HEK293 (cell line): ENCODE measurements at regions not wholly inside any gene's neighbourhood (a gene's known extent, or its start where the extent isn't known, plus 50 kb on each side); places are given as distances from the start of the nearest gene placed in this dataset.

Experiments used
- CTCF ChIA-PET: fragments of 350-600 bp; formaldehyde crosslinking; extraction: SDS; loops from one replicate; lab custom pipeline; 2021; ENCODE audit warnings: antibody characterized with exemption; lab: Yijun Ruan, JAX
- POLR2A ChIA-PET: fragments of 300-600 bp; formaldehyde crosslinking; extraction: SDS; loops from one replicate; lab custom pipeline; 2020; ENCODE audit warnings: antibody characterized with exemption, inconsistent platforms; lab: Yijun Ruan, JAX
- H3K27ac ChIP-seq: fragments of 200-500 bp; sonication (Bioruptor generic); 2 replicates; pipeline ENCODE4 v1.5.1; 2014; ENCODE audit warnings: low read depth, low read length, control low read depth, inconsistent platforms; ENCODE audit errors: extremely low read depth
- H3K36me3 ChIP-seq, 2 experiments: fragments of 200-500 bp in 1 of 2; sonication (Bioruptor generic) in 1 of 2; 1 replicate in 1 of 2; 2 replicates in 1 of 2; pipeline ENCODE4 v1.5.1; 2014 to 2017; ENCODE audit warnings: inconsistent platforms in 2 of 2, low read length in 2 of 2; ENCODE audit not compliant: control insufficient read depth in 2 of 2, insufficient read depth in 1 of 2
- H3K4me1 ChIP-seq: fragments of 200-500 bp; sonication (Bioruptor generic); 2 replicates; pipeline ENCODE4 v1.5.1; 2014; ENCODE audit warnings: mild to moderate bottlenecking, low read length, inconsistent platforms; ENCODE audit not compliant: control insufficient read depth, insufficient read depth
- H3K4me3 ChIP-seq: 2 replicates; pipeline ENCODE4 v1.5.1; 2011; ENCODE audit warnings: low read depth, mild to moderate bottlenecking, control low read depth, low read length, moderate library complexity
- H3K9me3 ChIP-seq: fragments of 200-500 bp; sonication (Bioruptor generic); 2 replicates; pipeline ENCODE4 v1.5.1; 2014; ENCODE audit warnings: low read depth, low read length, inconsistent platforms; ENCODE audit not compliant: control insufficient read depth, insufficient read depth
- HOXC10 ChIP-seq: sonication (generic); formaldehyde crosslinking; IDR thresholded peaks from 2 replicates; pipeline ENCODE4 v1.8.1; 2023; ENCODE audit warnings: mild to moderate bottlenecking, missing genetic modification reagents
- INSM2 ChIP-seq: fragments of 450-650 bp; formaldehyde crosslinking; IDR thresholded peaks from 2 replicates; pipeline ENCODE4 v1.5.1; 2016; ENCODE audit warnings: missing biosample characterization, missing genetic modification characterization
- SCRT1 ChIP-seq: fragments of 450-650 bp; formaldehyde crosslinking; IDR thresholded peaks from 2 replicates; pipeline ENCODE4 v1.5.1; 2016; ENCODE audit warnings: missing biosample characterization, missing genetic modification characterization, borderline replicate concordance
- TCF7L2 ChIP-seq: IDR thresholded peaks from 2 replicates; pipeline ENCODE4 v1.6.1; 2011; ENCODE audit warnings: low read depth, mild to moderate bottlenecking, inconsistent platforms, low read length, moderate library complexity, borderline replicate concordance
- ZEB2 ChIP-seq: fragments of 450-650 bp; formaldehyde crosslinking; IDR thresholded peaks from 2 replicates; pipeline ENCODE4 v1.5.1; 2016; ENCODE audit warnings: missing biosample characterization, missing genetic modification characterization
- ZFHX2 ChIP-seq: fragments of 450-650 bp; formaldehyde crosslinking; conservative IDR thresholded peaks from 2 replicates; pipeline ENCODE4 v1.5.1; 2016; ENCODE audit warnings: missing biosample characterization, missing genetic modification characterization
- ZNF146 ChIP-seq: fragments of 450-650 bp; formaldehyde crosslinking; IDR thresholded peaks from 2 replicates; pipeline ENCODE4 v1.5.1; 2016; ENCODE audit warnings: missing biosample characterization, missing genetic modification characterization
- ZNF155 ChIP-seq: fragments of 450-650 bp; formaldehyde crosslinking; IDR thresholded peaks from 2 replicates; pipeline ENCODE4 v1.5.1; 2016; ENCODE audit warnings: missing biosample characterization, missing genetic modification characterization
- ZNF175 ChIP-seq: fragments of 450-650 bp; formaldehyde crosslinking; IDR thresholded peaks from 2 replicates; pipeline ENCODE4 v1.5.1; 2016; ENCODE audit warnings: missing biosample characterization, missing genetic modification characterization
- ZNF366 ChIP-seq: fragments of 450-650 bp; formaldehyde crosslinking; conservative IDR thresholded peaks from 2 replicates; pipeline ENCODE4 v1.5.1; 2016; ENCODE audit warnings: missing biosample characterization, missing genetic modification characterization
- ZNF391 ChIP-seq: fragments of 450-650 bp; formaldehyde crosslinking; IDR thresholded peaks from 2 replicates; pipeline ENCODE4 v1.5.1; 2016; ENCODE audit warnings: low read depth, missing biosample characterization, missing genetic modification characterization, borderline replicate concordance
- ZNF394 ChIP-seq: fragments of 450-650 bp; formaldehyde crosslinking; IDR thresholded peaks from 2 replicates; pipeline ENCODE4 v1.5.1; 2016; ENCODE audit warnings: missing biosample characterization, missing genetic modification characterization, mild to moderate bottlenecking, moderate library complexity, borderline replicate concordance
- ZNF449 ChIP-seq: fragments of 450-650 bp; formaldehyde crosslinking; IDR thresholded peaks from 2 replicates; pipeline ENCODE4 v1.5.1; 2017; ENCODE audit warnings: missing biosample characterization, mild to moderate bottlenecking, missing genetic modification characterization, moderate library complexity
- ZNF544 ChIP-seq: fragments of 450-650 bp; formaldehyde crosslinking; IDR thresholded peaks from 2 replicates; pipeline ENCODE4 v1.5.0; 2017; ENCODE audit warnings: missing biosample characterization, missing genetic modification characterization
- ZNF549 ChIP-seq: fragments of 450-650 bp; IDR thresholded peaks from 2 replicates; pipeline ENCODE4 v1.5.1; 2018; ENCODE audit warnings: missing biosample characterization, missing genetic modification characterization, mild to moderate bottlenecking, inconsistent platforms, moderate library complexity
- ZNF558 ChIP-seq: fragments of 450-650 bp; formaldehyde crosslinking; IDR thresholded peaks from 2 replicates; pipeline ENCODE4 v1.5.1; 2016; ENCODE audit warnings: missing biosample characterization, missing genetic modification characterization
- ZNF585B ChIP-seq: fragments of 450-650 bp; formaldehyde crosslinking; IDR thresholded peaks from 2 replicates; pipeline ENCODE4 v1.5.1; 2016; ENCODE audit warnings: missing biosample characterization, missing genetic modification characterization
- ZNF596 ChIP-seq: fragments of 450-650 bp; IDR thresholded peaks from 2 replicates; pipeline ENCODE4 v1.5.0; 2018; ENCODE audit warnings: missing biosample characterization, mild to moderate bottlenecking, missing genetic modification characterization, moderate library complexity
- ZNF677 ChIP-seq: fragments of 450-650 bp; IDR thresholded peaks from 2 replicates; pipeline ENCODE4 v1.5.0; 2018; ENCODE audit warnings: missing biosample characterization, mild to moderate bottlenecking, missing genetic modification characterization, moderate library complexity
- TF ChIP-seq, protein P1 (sequence below): fragments of 450-650 bp; formaldehyde crosslinking; IDR thresholded peaks from 2 replicates; pipeline ENCODE4 v1.5.1; 2017; ENCODE audit warnings: missing biosample characterization, missing genetic modification characterization
- TF ChIP-seq, protein P2 (sequence below): fragments of 450-650 bp; formaldehyde crosslinking; IDR thresholded peaks from 2 replicates; pipeline ENCODE4 v1.5.1; 2016; ENCODE audit warnings: missing biosample characterization, missing genetic modification characterization, borderline replicate concordance

DNA sequence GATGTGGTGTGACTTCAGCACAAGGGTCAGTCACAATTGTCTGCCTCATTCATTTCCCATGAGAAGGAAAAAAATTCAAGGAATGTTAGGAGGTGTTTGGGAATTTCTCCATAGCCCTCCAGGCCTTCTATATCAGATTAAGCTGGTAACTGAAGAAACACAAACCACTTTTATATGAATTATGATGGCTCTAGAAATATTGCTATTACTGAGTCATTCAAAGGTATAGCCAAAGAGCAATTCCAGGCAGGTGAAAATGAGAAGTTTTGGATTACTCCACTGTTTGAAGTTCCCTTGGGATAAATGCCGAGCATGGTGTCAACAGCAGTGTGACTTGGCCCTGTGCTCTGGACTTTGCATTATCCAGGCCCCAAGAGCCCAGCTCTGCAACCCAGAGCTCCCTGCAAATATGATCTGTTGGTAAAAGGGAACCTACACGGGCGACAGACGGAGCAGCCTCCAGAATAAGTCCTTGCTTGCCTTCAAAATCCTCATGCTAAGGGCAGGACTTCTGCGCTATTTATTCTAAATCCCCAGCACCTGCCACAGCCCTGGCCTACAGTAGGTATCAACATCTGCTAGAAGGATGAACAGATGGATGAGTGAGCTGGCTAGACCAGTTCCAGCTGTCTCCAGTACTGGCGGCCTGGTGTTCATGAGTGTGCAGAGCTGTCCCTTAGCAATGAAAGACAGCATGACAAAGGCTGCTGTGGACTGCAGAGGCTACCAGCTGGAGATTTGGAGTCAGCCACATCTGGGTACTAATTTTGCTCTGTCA lies 67.5 kb upstream of the ZBED5 start (continued):
- TF ChIP-seq ZNF449 (tag by site-specific recombination): no peak
- TF ChIP-seq TCF7L2: no peak
- no peak for TF ChIP-seq ZNF366 (tag by site-specific recombination)
- TF ChIP-seq SCRT1: no peak

GRCh38 chr11:10923882-10924281 lies 66.0 kb upstream of the ZBED5 start:
- POLR2A ChIA-PET: interaction anchor here (2.6 to 6.1 kb wide), 2 partner anchors 24 to 115 kb away, joined by 7 to 55 read pairs; partner anchors contain the start of gene EIF4G2
- no peaks in the 10 kb centered on the region for H3K4me1 ChIP-seq
- H3K9me3 ChIP-seq: no peaks in the 10 kb centered on the region
- CTCF ChIA-PET: interaction anchor here (0.6 to 2.8 kb wide), 6 partner anchors 10 to 131 kb away, joined by 3 to 9 read pairs (median 6); no protein-coding TSS in a partner anchor
- H3K27ac ChIP-seq: no peak overlapping the region
- H3K36me3 ChIP-seq: no peaks in the 10 kb centered on the region
- no peak for TF ChIP-seq ZNF544 (tag by site-specific recombination)
- H3K4me3 ChIP-seq: no peak overlapping the region

DNA sequence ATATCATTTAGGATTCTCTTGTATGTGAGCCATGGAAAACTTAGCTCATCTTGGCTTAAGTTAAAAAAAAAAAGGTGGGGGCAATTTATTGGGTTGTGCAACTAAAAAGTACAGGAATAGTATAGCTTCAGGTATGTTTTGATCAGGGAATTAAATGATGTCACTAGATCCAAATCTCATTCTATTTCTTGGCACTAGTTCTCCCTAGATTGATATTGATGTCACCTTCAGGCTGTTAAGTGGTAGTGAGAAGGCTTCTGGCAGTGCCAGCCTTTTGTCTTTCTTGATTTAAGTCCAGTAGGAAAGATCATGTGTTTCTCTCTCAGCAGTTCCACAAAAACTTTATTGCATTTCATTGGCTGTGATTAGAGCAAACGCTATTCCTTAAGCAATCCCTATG lies 65.0 kb upstream of the ZBED5 start:
- TF ChIP-seq ZNF175 (tag by site-specific recombination) (no peak), ZNF596 (tag by site-specific recombination) (no peak), ZNF391 (tag by site-specific recombination) (no peak), ZNF585B (tag by site-specific recombination) (no peak), HOXC10 (CRISPR knock-in tag) (no peak), ZNF146 (tag by site-specific recombination) (no peak), ZNF155 (tag by site-specific recombination) (no peak), ZNF549 (tag by site-specific recombination) (no peak), INSM2 (tag by site-specific recombination) (no peak), ZNF677 (tag by site-specific recombination) (no peak), ZNF394 (tag by site-specific recombination) (no peak), ZNF558 (tag by site-specific recombination) (no peak), ZFHX2 (tag by site-specific recombination) (no peak), ZEB2 (no peak)
- TF ChIP-seq, protein P1, sequence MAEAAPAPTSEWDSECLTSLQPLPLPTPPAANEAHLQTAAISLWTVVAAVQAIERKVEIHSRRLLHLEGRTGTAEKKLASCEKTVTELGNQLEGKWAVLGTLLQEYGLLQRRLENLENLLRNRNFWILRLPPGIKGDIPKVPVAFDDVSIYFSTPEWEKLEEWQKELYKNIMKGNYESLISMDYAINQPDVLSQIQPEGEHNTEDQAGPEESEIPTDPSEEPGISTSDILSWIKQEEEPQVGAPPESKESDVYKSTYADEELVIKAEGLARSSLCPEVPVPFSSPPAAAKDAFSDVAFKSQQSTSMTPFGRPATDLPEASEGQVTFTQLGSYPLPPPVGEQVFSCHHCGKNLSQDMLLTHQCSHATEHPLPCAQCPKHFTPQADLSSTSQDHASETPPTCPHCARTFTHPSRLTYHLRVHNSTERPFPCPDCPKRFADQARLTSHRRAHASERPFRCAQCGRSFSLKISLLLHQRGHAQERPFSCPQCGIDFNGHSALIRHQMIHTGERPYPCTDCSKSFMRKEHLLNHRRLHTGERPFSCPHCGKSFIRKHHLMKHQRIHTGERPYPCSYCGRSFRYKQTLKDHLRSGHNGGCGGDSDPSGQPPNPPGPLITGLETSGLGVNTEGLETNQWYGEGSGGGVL (tag by site-specific recombination): no peak
- TF ChIP-seq, protein P2, sequence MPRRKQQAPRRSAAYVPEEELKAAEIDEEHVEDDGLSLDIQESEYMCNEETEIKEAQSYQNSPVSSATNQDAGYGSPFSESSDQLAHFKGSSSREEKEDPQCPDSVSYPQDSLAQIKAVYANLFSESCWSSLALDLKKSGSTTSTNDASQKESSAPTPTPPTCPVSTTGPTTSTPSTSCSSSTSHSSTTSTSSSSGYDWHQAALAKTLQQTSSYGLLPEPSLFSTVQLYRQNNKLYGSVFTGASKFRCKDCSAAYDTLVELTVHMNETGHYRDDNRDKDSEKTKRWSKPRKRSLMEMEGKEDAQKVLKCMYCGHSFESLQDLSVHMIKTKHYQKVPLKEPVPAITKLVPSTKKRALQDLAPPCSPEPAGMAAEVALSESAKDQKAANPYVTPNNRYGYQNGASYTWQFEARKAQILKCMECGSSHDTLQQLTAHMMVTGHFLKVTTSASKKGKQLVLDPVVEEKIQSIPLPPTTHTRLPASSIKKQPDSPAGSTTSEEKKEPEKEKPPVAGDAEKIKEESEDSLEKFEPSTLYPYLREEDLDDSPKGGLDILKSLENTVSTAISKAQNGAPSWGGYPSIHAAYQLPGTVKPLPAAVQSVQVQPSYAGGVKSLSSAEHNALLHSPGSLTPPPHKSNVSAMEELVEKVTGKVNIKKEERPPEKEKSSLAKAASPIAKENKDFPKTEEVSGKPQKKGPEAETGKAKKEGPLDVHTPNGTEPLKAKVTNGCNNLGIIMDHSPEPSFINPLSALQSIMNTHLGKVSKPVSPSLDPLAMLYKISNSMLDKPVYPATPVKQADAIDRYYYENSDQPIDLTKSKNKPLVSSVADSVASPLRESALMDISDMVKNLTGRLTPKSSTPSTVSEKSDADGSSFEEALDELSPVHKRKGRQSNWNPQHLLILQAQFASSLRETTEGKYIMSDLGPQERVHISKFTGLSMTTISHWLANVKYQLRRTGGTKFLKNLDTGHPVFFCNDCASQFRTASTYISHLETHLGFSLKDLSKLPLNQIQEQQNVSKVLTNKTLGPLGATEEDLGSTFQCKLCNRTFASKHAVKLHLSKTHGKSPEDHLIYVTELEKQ (tag by site-specific recombination): no peak
- ChIA-PET POLR2A (interaction anchor here (1.0 to 6.1 kb wide), 2 partner anchors 65 to 114 kb away, joined by 5 to 55 read pairs; partner anchors contain the start of genes EIF4G2 and ZBED5), CTCF (interaction anchor here (0.7 to 1.2 kb wide), 2 partner anchors 99 to 108 kb away, joined by 3 read pairs; no protein-coding TSS in a partner anchor)
- Histone ChIP-seq H3K27ac (no peak overlapping the region), H3K9me3 (no peaks in the 10 kb centered on the region), H3K36me3 (no peaks in the 10 kb centered on the region), H3K4me1 (no peaks in the 10 kb centered on the region), H3K4me3 (no peak overlapping the region)
